Esophagus muscularis mucosa (tissue), 4 donors: ENCODE measurements at regions not wholly inside any gene's neighbourhood (a gene's known extent, or its start where the extent isn't known, plus 50 kb on each side); places are given as distances from the start of the nearest gene placed in this dataset.
"Not testable (repeated sequence)": the region's sequence is repeated elsewhere in the genome, so short reads cannot be mapped to it uniquely, and the experiment has no call there.

Experiments
- DNase-seq: peaks from one replicate; pipeline ENCODE4 v3.0.0-alpha.2; 2017; ENCODE audit errors: extremely low spot score
- H3K27ac ChIP-seq, 4 donors: fragments of 200-600 bp; sonication (generic); replicated peaks in 1 of 4; 1 replicate in 3 of 4; 2 replicates in 1 of 4; pipeline ENCODE4 v1.5.1; 2016 to 2019; ENCODE audit warnings: mild to moderate bottlenecking in 1 of 4
- H3K27me3 ChIP-seq, 4 donors: fragments of 200-600 bp; sonication (generic); one replicate each; pipeline versions ENCODE4 v1.5.1 to v1.6.0; 2016 to 2019
- H3K36me3 ChIP-seq, 4 donors: fragments of 200-600 bp; sonication (generic); one replicate each; pipeline ENCODE4 v1.5.1; 2016 to 2019
- H3K4me1 ChIP-seq, 4 donors: fragments of 200-600 bp; sonication (generic); one replicate each; pipeline ENCODE4 v1.5.1; 2016 to 2019
- H3K4me3 ChIP-seq, 4 donors: fragments of 200-600 bp; sonication (generic); 1 replicate in 2 of 4; 2 replicates in 2 of 4; pipeline ENCODE4 v1.5.1; 2016 to 2019; ENCODE audit warnings: mild to moderate bottlenecking in 4 of 4, moderate library complexity in 1 of 4
- H3K9me3 ChIP-seq, 4 donors: fragments of 200-600 bp; sonication (generic); 1 replicate in 3 of 4; 2 replicates in 1 of 4; pipeline ENCODE4 v1.5.1; 2016 to 2019
- CTCF ChIP-seq, 3 experiments: fragments of 200-600 bp in 2 of 3; fragments of 450-650 bp in 1 of 3; sonication (generic) in 2 of 3; IDR thresholded peaks; one replicate each; pipeline ENCODE4 v1.5.1; 2017 to 2019; ENCODE audit warnings: antibody characterized with exemption in 3 of 3, mild to moderate bottlenecking in 2 of 3, moderate library complexity in 1 of 3
- EP300 ChIP-seq: sonication (generic); formaldehyde crosslinking; IDR thresholded peaks from one replicate; pipeline ENCODE4 v1.6.1; 2017; ENCODE audit warnings: antibody characterized with exemption
- POLR2A ChIP-seq: fragments of 450-650 bp; IDR thresholded peaks from one replicate; pipeline ENCODE4 v1.6.1; 2017; ENCODE audit warnings: antibody characterized with exemption, moderate library complexity, mild to moderate bottlenecking, low read depth
- POLR2AphosphoS5 ChIP-seq, 2 donors: sonication (generic); formaldehyde crosslinking; IDR thresholded peaks; one replicate each; pipeline ENCODE4 v1.6.1; 2017; ENCODE audit warnings: antibody characterized with exemption in 2 of 2
- WGBS: methylation state at CpG from one replicate; pipeline ENCODE4 v1.1.5; 2018; 5-methylcytosine and 5-hydroxymethylcytosine counted together
- intact Hi-C: fragments of 100-400 bp; cut with DNase I; formaldehyde crosslinking; loops from one replicate; pipeline ENCODE4 v1.15.1; 2023

GRCh38 chr7:118878336-118878735, 653.8 kb downstream of the ANKRD7 start:
- H3K27me3 ChIP-seq, result no peaks in the 10 kb centered on the region
- H3K4me1 ChIP-seq, result no peaks in the 10 kb centered on the region
- no peak for TF ChIP-seq CTCF (IDR thresholded peaks at IDR 0.05)
- no peak for TF ChIP-seq EP300
- TF ChIP-seq POLR2A, result no peak
- TF ChIP-seq POLR2AphosphoS5 (IDR thresholded peaks at IDR 0.05), result no peak
- H3K27ac ChIP-seq, result no peak overlapping the region
- no peak for DNase-seq
- intact Hi-C loops, result no loop called here
- no peaks in the 10 kb centered on the region for H3K36me3 ChIP-seq
- H3K4me3 ChIP-seq, result no peak overlapping the region
- no peaks in the 10 kb centered on the region for H3K9me3 ChIP-seq

- Histone ChIP-seq H3K9me3 (no peaks in the 10 kb centered on the region), H3K4me3 (no peak overlapping the region), H3K4me1 (no peaks in the 10 kb centered on the region), H3K27me3 (no peaks in the 10 kb centered on the region), H3K36me3 (no peaks in the 10 kb centered on the region), H3K27ac (no peak overlapping the region)
- TF ChIP-seq POLR2AphosphoS5 (IDR thresholded peaks at IDR 0.05) (no peak), EP300 (no peak), CTCF (IDR thresholded peaks at IDR 0.05) (no peak), POLR2A (no peak)
- intact Hi-C loops, result no loop called here
- 79% methylated on average over 2 of the region's 2 CpGs for WGBS
- no peak for DNase-seq
Measured at GRCh38 chr7:118898284-118898683, 673.8 kb downstream of the ANKRD7 start.

- TF ChIP-seq EP300 (no peak), POLR2A (no peak), CTCF (IDR thresholded peaks at IDR 0.05) (no peak), POLR2AphosphoS5 (IDR thresholded peaks at IDR 0.05) (no peak)
- no peak for DNase-seq
- Histone ChIP-seq H3K36me3 (no peaks in the 10 kb centered on the region), H3K9me3 (no peaks in the 10 kb centered on the region), H3K4me3 (no peak overlapping the region), H3K27me3 (no peaks in the 10 kb centered on the region), H3K27ac (no peak overlapping the region), H3K4me1 (no peaks in the 10 kb centered on the region)
- intact Hi-C loops, result no loop called here
- WGBS, result 84% methylated on average over 3 of the region's 3 CpGs
Measured at GRCh38 chr7:118902600-118902999, 678.1 kb downstream of the ANKRD7 start.

- no peaks in the 10 kb centered on the region for H3K36me3 ChIP-seq
- H3K4me1 ChIP-seq, result no peaks in the 10 kb centered on the region
- intact Hi-C loops, result no loop called here
- TF ChIP-seq POLR2AphosphoS5 (IDR thresholded peaks at IDR 0.05), result no peak
- no peak for TF ChIP-seq EP300
- no peak for TF ChIP-seq POLR2A
- no peak for TF ChIP-seq CTCF (IDR thresholded peaks at IDR 0.05)
- H3K9me3 ChIP-seq, result no peaks in the 10 kb centered on the region
- H3K27me3 ChIP-seq, result no peaks in the 10 kb centered on the region
- no peak overlapping the region for H3K27ac ChIP-seq
- 94% methylated on average over 8 of the region's 8 CpGs for WGBS
- no peak for DNase-seq
- no peak overlapping the region for H3K4me3 ChIP-seq
Measured at GRCh38 chr7:118907911-118908527, 683.5 kb downstream of the ANKRD7 start.

- H3K27ac ChIP-seq, DNase-seq, H3K4me1 ChIP-seq, H3K36me3 ChIP-seq, intact Hi-C loops, H3K4me3 ChIP-seq, H3K27me3 ChIP-seq, H3K9me3 ChIP-seq: not testable (repeated sequence)
- WGBS, result 89% methylated on average over 3 of the region's 3 CpGs
Measured at GRCh38 chr7:118916120-118916519, 691.6 kb downstream of the ANKRD7 start.
